Body of pancreas (tissue), 4 donors: ENCODE measurements at regions not wholly inside any gene's neighbourhood (a gene's known extent, or its start where the extent isn't known, plus 50 kb on each side); places are given as distances from the start of the nearest gene placed in this dataset.

Source experiments
- POLR2A ChIP-seq, 3 donors: fragments of 450-650 bp; IDR thresholded peaks; one replicate each; pipeline ENCODE4 v1.6.1; 2016; ENCODE audit warnings: antibody characterized with exemption in 3 of 3, mild to moderate bottlenecking in 2 of 3
- TF ChIP-seq, protein P1 (sequence below), 7 experiments: fragments of 450-650 bp in 4 of 7; fragments of 200-600 bp in 3 of 7; sonication (generic) in 3 of 7; IDR thresholded peaks; one replicate each; pipeline ENCODE4 v1.5.1; 2016 to 2019; ENCODE audit warnings: antibody characterized with exemption in 7 of 7

DNA sequence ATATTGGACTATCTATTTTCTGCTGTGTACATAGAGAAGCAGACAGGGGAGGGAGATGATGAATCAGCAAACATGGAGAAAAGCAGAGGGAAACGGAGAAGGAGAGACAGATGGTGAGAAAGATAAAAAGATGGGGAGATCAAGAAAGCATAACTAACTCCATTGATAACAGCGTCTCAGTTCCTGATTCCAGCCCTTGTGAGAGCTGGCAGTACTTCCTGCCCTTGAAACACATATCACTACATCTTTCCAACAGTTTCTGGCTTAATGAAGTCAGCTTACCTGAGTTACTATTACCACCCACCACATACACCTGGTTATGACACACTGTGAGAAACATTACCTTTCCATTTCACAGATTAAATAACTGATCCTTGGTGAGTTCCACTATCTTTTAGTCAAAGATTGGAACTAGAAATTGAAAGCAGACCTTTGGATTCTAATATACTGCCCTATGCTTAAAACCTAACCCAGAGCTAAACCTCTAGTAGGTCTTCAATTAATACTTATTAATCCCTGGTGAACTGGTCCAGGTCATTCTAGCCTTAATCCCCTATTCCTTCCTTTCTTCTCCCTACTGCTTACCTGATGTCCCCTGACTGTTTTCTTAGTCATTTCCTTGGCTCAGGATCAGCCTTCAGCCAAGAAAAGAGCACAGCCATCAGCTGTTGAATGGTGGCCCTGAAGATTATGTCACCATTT is 346.6 kb upstream of the CCL2 start:
- TF ChIP-seq POLR2A (IDR thresholded peaks at IDR 0.05) = no peak
- TF ChIP-seq, protein P1, sequence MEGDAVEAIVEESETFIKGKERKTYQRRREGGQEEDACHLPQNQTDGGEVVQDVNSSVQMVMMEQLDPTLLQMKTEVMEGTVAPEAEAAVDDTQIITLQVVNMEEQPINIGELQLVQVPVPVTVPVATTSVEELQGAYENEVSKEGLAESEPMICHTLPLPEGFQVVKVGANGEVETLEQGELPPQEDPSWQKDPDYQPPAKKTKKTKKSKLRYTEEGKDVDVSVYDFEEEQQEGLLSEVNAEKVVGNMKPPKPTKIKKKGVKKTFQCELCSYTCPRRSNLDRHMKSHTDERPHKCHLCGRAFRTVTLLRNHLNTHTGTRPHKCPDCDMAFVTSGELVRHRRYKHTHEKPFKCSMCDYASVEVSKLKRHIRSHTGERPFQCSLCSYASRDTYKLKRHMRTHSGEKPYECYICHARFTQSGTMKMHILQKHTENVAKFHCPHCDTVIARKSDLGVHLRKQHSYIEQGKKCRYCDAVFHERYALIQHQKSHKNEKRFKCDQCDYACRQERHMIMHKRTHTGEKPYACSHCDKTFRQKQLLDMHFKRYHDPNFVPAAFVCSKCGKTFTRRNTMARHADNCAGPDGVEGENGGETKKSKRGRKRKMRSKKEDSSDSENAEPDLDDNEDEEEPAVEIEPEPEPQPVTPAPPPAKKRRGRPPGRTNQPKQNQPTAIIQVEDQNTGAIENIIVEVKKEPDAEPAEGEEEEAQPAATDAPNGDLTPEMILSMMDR (IDR thresholded peaks at IDR 0.05) = no peak
